Eye (tissue), 1 donor: ENCODE measurements at regions not wholly inside any gene's neighbourhood (a gene's known extent, or its start where the extent isn't known, plus 50 kb on each side); places are given as distances from the start of the nearest gene placed in this dataset.

Experiments used
- DNase-seq: peaks from one replicate; pipeline ENCODE4 v3.0.0-alpha.2; 2015

- DNase-seq, result no peak
These were observed 52.6 kb upstream of the STX18 start for GRCh38 chr4:4594285-4594920.

GRCh38 chr4:4593596-4594284 is 51.9 kb upstream of the STX18 start:
- peak; percentile 67 for DNase-seq

DNA sequence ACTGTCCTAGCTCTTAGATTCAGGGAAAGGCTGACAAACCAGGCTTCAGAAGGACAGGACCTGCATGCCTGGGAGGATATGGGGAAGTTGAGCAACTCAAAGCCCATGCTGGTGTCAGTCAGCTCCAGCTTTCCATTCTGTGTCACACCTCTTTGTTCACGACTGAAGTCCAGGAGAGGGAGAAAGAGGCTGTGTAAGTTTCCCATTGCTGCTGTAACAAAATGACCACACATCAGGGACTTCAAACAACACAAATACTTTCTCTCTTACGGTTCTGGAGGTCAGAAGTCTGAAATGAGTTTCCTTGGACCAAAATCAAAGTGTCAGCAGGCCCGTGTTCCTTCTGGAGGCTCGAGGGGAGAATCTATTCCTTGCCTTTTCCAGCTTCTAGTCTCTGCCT is 50.6 kb upstream of the STX18 start:
- no peak for DNase-seq
